ENCODE measurements at regions not wholly inside any gene's neighbourhood (a gene's known extent, or its start where the extent isn't known, plus 50 kb on each side); places are given as distances from the start of the nearest gene placed in this dataset.

DNA sequence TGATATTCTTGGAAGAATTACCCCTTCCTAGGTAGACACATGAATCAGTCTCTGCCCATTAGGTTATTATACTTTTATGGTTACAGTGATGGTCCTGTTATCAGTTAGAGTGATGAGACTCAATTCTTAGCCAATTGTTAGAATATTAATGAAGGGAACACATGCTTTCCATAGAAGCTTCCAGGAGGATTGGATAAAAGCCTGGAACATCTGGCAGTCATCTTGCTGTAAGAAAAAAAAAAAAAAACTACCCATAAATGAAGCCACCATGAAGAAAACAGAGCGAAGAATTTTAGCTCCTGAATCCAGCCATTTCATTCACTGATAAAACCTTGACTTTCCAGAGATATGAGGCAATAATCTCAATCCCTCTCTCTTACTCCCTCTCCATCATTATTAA lies 262.5 kb upstream of the GRIN3A start:
- Histone ChIP-seq H3K9me3 (ENCODE audit: control insufficient read depth, insufficient read depth, low read depth, low read length) (no peaks in the 10 kb centered on the region), H3K9ac (ENCODE audit: insufficient read depth, low read length) (no peak overlapping the region), H3K27ac (ENCODE audit: insufficient read depth, low read length) (no peak overlapping the region), H3K27me3 (ENCODE audit: control insufficient read depth, insufficient read depth, low read length) (no peaks in the 10 kb centered on the region), H3K79me2 (ENCODE audit: control insufficient read depth, insufficient read depth, low read length) (no peaks in the 10 kb centered on the region), H3K36me3 (ENCODE audit: control insufficient read depth, insufficient read depth, low read length) (no peaks in the 10 kb centered on the region), H2AFZ (ENCODE audit: low read length) (no peak overlapping the region), H4K20me1 (ENCODE audit: control insufficient read depth, extremely low read depth, insufficient read depth, low read length) (no peaks in the 10 kb centered on the region), H3K4me1 (ENCODE audit: control insufficient read depth, extremely low read depth, insufficient read depth, low read length) (no peaks in the 10 kb centered on the region), H3K4me3 (replicated peaks in 1 of 4; ENCODE audit: control extremely low read depth in 1 of 4, insufficient read depth in 1 of 4, low read depth in 3 of 4, low read length in 4 of 4) (no peak overlapping the region), H3K4me2 (ENCODE audit: extremely low read depth, insufficient read depth, low read length) (no peak overlapping the region)
- DNase-seq (ENCODE audit: low read depth in 2 of 2), result peak in 1 of 2 donors; percentile 5
- TF ChIP-seq, protein P1, sequence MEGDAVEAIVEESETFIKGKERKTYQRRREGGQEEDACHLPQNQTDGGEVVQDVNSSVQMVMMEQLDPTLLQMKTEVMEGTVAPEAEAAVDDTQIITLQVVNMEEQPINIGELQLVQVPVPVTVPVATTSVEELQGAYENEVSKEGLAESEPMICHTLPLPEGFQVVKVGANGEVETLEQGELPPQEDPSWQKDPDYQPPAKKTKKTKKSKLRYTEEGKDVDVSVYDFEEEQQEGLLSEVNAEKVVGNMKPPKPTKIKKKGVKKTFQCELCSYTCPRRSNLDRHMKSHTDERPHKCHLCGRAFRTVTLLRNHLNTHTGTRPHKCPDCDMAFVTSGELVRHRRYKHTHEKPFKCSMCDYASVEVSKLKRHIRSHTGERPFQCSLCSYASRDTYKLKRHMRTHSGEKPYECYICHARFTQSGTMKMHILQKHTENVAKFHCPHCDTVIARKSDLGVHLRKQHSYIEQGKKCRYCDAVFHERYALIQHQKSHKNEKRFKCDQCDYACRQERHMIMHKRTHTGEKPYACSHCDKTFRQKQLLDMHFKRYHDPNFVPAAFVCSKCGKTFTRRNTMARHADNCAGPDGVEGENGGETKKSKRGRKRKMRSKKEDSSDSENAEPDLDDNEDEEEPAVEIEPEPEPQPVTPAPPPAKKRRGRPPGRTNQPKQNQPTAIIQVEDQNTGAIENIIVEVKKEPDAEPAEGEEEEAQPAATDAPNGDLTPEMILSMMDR (conservative IDR thresholded peaks at IDR 0.05 in 1 of 2, IDR thresholded peaks at IDR 0.05 in 1 of 2; ENCODE audit: low read depth in 1 of 2, low read length in 2 of 2), result no peak
- TF ChIP-seq EZH2 (IDR thresholded peaks at IDR 0.05; ENCODE audit: low read length, missing control alignments), result no peak

DNA sequence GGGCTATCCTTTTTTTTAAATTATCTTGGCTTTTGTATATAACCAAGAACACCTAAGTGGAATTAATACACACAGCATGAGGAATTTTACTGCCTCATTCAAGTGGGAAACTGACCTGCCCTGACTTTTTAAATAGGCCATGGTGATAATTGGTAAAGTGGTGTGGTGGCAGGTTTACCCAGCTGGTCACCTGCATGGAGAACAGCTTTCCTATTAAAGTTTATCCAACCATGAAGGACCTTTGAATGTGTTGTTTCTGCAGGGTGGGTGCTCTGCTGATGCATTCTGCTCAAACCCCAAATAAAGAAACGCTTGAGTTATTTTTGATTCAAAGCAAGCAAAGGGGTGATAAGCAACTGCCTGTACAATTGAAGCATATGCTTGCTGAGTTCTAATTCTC lies 261.0 kb upstream of the GRIN3A start:
- Histone ChIP-seq H3K4me1 (ENCODE audit: control insufficient read depth, extremely low read depth, insufficient read depth, low read length) (no peaks in the 10 kb centered on the region), H3K27me3 (ENCODE audit: control insufficient read depth, insufficient read depth, low read length) (no peaks in the 10 kb centered on the region), H3K4me3 (replicated peaks in 1 of 4; ENCODE audit: control extremely low read depth in 1 of 4, insufficient read depth in 1 of 4, low read depth in 3 of 4, low read length in 4 of 4) (no peak overlapping the region), H3K36me3 (ENCODE audit: control insufficient read depth, insufficient read depth, low read length) (no peaks in the 10 kb centered on the region), H3K27ac (ENCODE audit: insufficient read depth, low read length) (no peak overlapping the region), H2AFZ (ENCODE audit: low read length) (no peak overlapping the region), H4K20me1 (ENCODE audit: control insufficient read depth, extremely low read depth, insufficient read depth, low read length) (no peaks in the 10 kb centered on the region), H3K4me2 (ENCODE audit: extremely low read depth, insufficient read depth, low read length) (no peak overlapping the region), H3K9ac (ENCODE audit: insufficient read depth, low read length) (no peak overlapping the region), H3K79me2 (ENCODE audit: control insufficient read depth, insufficient read depth, low read length) (no peaks in the 10 kb centered on the region), H3K9me3 (ENCODE audit: control insufficient read depth, insufficient read depth, low read depth, low read length) (no peaks in the 10 kb centered on the region)
- no peak for TF ChIP-seq EZH2 (IDR thresholded peaks at IDR 0.05; ENCODE audit: low read length, missing control alignments)
- TF ChIP-seq, protein P1 (conservative IDR thresholded peaks at IDR 0.05 in 1 of 2, IDR thresholded peaks at IDR 0.05 in 1 of 2; ENCODE audit: low read depth in 1 of 2, low read length in 2 of 2), result no peak
- no peak for DNase-seq (ENCODE audit: low read depth in 2 of 2)

DNA sequence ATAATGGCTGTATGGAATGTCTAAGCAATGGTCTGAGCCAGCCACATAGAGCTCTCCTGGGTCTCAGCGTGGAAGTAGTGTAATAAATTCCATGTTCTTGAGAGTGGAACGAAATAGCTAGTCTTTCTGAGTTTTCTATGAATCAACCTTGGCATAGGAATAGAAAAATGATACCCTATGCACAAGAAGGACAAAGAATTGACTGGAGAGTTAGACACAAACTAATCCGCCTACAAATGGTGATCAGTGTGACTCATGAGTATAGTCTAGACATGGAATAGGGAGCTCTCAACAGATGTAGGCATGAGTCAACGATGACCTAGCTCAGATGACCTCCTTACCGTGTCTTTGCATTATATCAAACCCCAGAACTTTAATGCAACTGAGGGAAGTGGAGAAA lies 256.8 kb upstream of the GRIN3A start:
- peak in 1 of 2 donors; percentile 94 for DNase-seq (ENCODE audit: low read depth in 2 of 2)
- Histone ChIP-seq H3K9ac (ENCODE audit: insufficient read depth, low read length) (no peak overlapping the region), H3K36me3 (ENCODE audit: control insufficient read depth, insufficient read depth, low read length) (no peaks in the 10 kb centered on the region), H2AFZ (ENCODE audit: low read length) (no peak overlapping the region), H3K27ac (ENCODE audit: insufficient read depth, low read length) (no peak overlapping the region), H3K9me3 (ENCODE audit: control insufficient read depth, insufficient read depth, low read depth, low read length) (no peaks in the 10 kb centered on the region), H3K27me3 (ENCODE audit: control insufficient read depth, insufficient read depth, low read length) (no peaks in the 10 kb centered on the region), H3K79me2 (ENCODE audit: control insufficient read depth, insufficient read depth, low read length) (no peaks in the 10 kb centered on the region), H3K4me3 (replicated peaks in 1 of 4; ENCODE audit: control extremely low read depth in 1 of 4, insufficient read depth in 1 of 4, low read depth in 3 of 4, low read length in 4 of 4) (no peak overlapping the region), H3K4me1 (ENCODE audit: control insufficient read depth, extremely low read depth, insufficient read depth, low read length) (no peaks in the 10 kb centered on the region), H3K4me2 (ENCODE audit: extremely low read depth, insufficient read depth, low read length) (no peak overlapping the region), H4K20me1 (ENCODE audit: control insufficient read depth, extremely low read depth, insufficient read depth, low read length) (no peaks in the 10 kb centered on the region)
- no peak for TF ChIP-seq EZH2 (IDR thresholded peaks at IDR 0.05; ENCODE audit: low read length, missing control alignments)
- TF ChIP-seq, protein P1 (conservative IDR thresholded peaks at IDR 0.05 in 1 of 2, IDR thresholded peaks at IDR 0.05 in 1 of 2; ENCODE audit: low read depth in 1 of 2, low read length in 2 of 2), result no peak

Measured in fibroblast of lung (primary cell).